HG02938 (cell line): ENCODE measurements at regions not wholly inside any gene's neighbourhood (a gene's known extent, or its start where the extent isn't known, plus 50 kb on each side); places are given as distances from the start of the nearest gene placed in this dataset.
"Not testable (repeated sequence)": the region's sequence is repeated elsewhere in the genome, so short reads cannot be mapped to it uniquely, and the experiment has no call there.

ENCODE experiments used
- ATAC-seq: cut with Tn5 transposase; IDR thresholded peaks from one replicate; pipeline ENCODE4 v1.9.1; 2021; ENCODE audit warnings: mild to moderate bottlenecking, moderate library complexity; ENCODE audit not compliant: unreplicated experiment

GRCh38 chr7:119665796-119666195 is 607.2 kb upstream of the KCND2 start:
- ATAC-seq: no peak

DNA sequence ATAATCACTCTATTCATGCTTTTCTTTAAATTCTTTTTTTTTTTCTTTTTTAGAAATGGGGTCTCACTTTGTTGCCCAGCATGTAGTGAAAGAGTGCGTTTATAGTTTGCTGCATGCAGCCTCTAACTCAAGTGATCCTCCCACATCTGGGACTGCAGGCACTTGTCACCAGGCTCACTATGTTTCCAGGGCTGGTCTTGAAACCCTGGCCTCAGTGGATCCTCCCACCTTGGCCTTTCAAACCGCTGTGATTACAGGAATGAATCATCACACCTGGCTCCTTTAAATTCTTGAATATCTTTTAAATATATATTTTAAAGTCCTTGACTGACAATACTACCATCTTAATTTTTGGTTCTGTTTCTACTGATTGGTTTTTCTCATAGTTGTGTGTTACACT is 591.6 kb upstream of the KCND2 start:
- ATAC-seq: no peak

DNA sequence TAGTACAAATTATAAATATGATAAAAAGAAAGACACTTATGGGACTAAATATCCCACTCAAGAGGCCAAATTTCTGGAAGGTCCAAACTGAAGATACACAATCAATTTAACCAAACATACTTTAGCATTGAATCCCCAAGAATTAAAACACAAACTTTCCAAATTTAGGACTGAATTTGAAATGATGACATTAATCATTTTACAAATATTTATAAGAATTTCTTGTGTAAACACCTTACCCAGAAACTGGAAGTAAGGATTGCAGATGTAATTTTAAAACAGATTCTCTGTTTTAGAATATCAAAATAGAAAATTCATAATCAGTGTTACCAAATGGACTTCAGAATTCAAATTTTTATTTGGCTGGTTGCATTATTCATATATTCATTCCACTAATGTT is 588.2 kb upstream of the KCND2 start:
- no peak for ATAC-seq

DNA sequence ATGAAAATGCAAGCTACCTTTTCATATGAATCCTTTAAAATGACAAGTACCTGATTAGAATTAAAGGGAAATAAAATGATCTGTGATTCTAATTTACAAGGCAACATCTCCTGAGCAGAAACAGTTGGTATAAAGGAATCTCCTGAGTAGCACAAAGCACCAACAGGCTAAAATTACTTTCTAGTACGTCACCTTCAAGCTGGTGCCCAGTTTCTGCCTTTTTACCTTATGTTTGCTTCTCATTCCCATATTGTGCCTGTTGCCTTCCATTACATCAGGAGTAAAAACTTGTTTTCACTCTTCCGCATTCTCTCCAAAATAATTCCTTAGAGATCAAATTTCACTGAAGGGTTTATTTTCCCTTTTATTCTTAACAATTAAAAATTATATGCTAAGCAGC is 587.1 kb upstream of the KCND2 start:
- no peak for ATAC-seq

DNA sequence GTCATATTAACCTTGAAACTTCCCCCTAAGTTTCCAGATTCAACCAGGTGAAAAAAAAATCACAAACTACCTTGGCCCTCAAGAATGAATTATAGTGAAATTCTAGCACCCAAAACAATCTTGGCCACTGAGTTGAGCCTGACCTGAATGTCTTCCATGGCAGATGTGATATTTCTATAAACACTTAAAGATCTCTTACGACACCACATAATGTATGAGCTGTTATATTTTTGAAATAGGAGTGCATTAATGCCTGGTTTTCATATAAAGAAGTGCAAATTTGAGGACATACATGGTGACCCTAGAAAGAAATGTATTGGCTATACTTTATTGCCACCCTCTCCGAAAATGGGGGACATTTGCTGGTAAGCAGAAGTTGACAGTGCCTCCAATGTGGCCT is 584.1 kb upstream of the KCND2 start:
- no peak for ATAC-seq

GRCh38 chr7:119692541-119692940 is 580.4 kb upstream of the KCND2 start:
- no peak for ATAC-seq

- no peak for ATAC-seq
Measured at GRCh38 chr7:119694506-119694905, 578.5 kb upstream of the KCND2 start.

GRCh38 chr7:119696336-119696735 is 576.6 kb upstream of the KCND2 start:
- ATAC-seq: no peak

GRCh38 chr7:119703895-119704294 is 569.1 kb upstream of the KCND2 start:
- no peak for ATAC-seq

GRCh38 chr7:119706608-119707007 is 566.4 kb upstream of the KCND2 start:
- ATAC-seq: no peak

DNA sequence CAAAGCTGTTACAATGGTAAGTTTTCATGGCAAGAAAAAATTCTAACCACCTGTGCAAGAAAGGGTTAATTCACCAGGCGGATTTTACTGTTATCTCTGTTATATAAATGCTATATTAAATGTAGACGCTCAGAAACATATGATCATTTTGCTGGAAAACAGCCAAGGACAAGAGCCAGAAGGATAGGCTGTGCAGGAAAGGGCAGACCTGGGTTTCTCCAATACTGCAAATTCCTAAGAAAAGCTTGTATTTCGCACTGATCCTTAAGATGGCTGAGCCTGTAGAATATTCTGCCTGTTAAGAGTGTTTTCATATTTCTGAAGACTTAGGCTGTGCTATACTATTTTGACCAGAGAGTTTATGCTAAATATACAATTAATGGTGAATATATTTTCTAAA is 564.1 kb upstream of the KCND2 start:
- no peak for ATAC-seq

DNA sequence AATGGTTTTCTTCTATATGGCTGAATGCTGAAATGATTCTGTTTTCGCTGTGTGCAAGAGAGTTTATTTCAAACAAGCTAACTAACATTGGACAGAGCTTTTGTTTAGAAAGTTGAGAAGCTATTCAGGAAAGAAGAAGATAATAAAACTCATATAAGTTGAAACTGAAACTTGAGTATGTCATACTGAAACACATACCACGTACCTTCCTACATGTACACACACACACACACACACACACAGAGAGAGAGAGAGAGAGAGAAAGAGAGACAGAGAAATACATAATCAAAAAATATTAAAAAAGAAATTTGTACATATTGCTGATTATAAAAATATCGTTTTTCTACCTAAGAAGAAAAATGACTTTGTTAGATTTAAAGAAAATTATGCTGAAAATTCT is 561.9 kb upstream of the KCND2 start:
- peak; percentile 87 for ATAC-seq

- ATAC-seq: no peak
Measured at GRCh38 chr7:119712886-119713462, 560.0 kb upstream of the KCND2 start.

DNA sequence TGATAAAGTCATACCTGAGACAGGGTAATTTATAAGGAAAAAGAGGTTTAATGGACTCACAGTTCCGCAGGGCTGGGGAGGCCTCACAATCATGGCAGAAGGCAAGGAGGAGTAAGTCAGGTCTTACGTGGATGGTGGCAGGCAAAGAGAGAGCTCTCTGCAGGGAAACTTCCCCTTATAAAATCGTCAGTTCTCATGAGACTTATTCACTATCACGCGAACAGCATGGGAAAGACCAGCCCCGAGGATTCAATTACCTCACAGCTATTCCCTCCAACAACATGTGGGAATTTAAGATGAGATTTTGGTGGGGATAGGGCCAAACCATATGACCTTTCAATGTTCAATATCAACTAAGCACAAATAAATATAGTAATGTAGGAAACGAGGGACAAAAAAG is 559.4 kb upstream of the KCND2 start:
- ATAC-seq: no peak

DNA sequence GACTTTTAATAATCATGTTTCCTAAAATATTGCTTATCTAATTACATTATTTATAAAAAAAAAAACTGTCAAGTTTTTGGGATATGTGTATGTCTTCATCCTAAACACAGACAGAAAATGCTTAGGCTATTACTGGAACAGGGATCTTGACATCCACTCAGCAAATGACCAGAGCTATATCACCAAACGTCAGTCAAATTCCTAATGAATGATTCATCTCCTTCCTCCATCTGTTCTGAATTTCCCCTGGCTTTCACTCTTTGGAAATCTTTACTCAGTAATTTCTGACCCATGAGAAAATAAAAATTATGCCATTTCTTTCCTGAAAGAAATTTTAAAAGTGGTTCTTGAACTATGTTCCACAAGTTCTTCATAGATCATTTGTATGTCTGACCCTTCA is 552.4 kb upstream of the KCND2 start:
- ATAC-seq: no peak

GRCh38 chr7:119724041-119724792 is 548.8 kb upstream of the KCND2 start:
- ATAC-seq: no peak

- no peak for ATAC-seq
Measured at GRCh38 chr7:119733127-119733879, 539.7 kb upstream of the KCND2 start.

GRCh38 chr7:119737390-119737789 is 535.6 kb upstream of the KCND2 start:
- no peak for ATAC-seq

DNA sequence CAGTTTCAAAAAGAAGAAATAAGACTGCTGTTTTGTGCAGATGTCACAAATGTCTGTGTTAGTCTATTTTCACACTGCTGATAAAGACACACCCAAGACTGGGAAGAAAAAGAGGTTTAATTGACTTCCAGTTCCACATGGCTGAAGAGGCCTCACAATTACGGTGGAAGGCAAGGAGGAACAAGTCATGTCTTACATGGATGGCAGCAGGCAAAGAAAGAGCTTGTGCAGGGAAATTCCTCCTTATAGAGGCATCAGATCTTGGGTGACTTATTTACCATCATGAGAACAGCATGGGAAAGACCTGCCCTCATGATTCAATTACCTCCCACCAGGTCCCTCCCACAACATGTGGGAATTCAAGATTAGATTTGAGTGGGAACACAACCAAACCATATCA is 527.7 kb upstream of the KCND2 start:
- ATAC-seq: not testable (repeated sequence)

DNA sequence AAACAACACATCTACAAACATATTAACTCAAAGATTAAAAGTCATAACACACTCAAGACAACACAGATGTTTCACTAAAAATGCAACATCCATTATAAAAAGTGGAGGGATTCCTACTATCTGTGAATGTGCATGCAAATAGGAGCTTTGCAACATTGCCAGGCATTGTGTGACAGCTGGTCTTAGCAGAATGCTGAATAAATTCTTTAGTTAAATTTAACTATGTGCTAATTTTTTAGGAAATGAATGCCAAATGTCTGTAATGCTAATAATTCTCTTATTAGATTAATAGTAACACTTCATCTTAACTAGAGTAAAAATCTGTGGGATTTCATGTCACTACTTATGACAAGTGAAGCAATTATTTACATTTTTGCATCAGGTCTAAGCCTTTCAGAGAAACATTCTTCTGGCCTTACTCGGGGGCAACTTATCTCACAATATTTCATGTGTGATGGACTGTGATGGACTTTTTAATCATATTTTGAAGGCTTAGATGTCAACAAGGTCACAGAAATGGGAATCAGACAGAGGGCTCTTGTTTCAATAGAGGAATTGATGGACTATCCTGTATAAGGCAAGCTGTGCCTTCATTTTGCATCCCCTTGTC is 524.6 kb upstream of the KCND2 start:
- no peak for ATAC-seq

- no peak for ATAC-seq
Measured at GRCh38 chr7:119748991-119749390, 524.0 kb upstream of the KCND2 start.

- no peak for ATAC-seq
Measured at GRCh38 chr7:119756687-119757086, 516.3 kb upstream of the KCND2 start.
